GM23248 (cell line): ENCODE measurements at regions not wholly inside any gene's neighbourhood (a gene's known extent, or its start where the extent isn't known, plus 50 kb on each side); places are given as distances from the start of the nearest gene placed in this dataset.

Source experiments
- EZH2 ChIP-seq: fragments of 200-600 bp; sonication (generic); IDR thresholded peaks from 2 replicates; pipeline ENCODE4 v1.6.1; 2018; ENCODE audit warnings: antibody characterized with exemption, mild to moderate bottlenecking; ENCODE audit not compliant: insufficient read depth, poor library complexity, severe bottlenecking
- EZH2phosphoT487 ChIP-seq: fragments of 200-600 bp; sonication (generic); IDR thresholded peaks from 2 replicates; pipeline ENCODE4 v1.6.1; 2018; ENCODE audit warnings: antibody characterized with exemption, moderate library complexity, mild to moderate bottlenecking, low read depth; ENCODE audit not compliant: insufficient read depth

DNA sequence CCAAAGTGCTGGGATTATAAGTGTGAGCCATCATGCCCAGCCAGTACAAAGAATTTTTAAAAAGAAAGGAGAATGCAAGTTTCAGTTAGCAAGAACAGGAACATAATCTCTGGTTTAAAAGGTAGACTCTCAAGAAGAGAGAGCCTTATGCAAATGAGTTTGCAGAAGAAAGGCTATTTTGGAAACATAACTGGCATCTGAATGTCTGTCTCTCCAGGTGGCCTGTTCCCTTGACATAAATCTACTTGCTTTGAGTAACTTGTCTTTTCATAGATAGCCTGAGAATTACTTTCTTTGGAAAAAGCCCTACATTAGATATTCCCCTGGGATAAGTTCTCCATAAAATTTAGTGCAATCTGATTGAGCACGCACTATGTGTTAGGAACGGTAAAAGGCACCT is 109.6 kb downstream of the ICOS start:
- TF ChIP-seq EZH2 (no peak), EZH2phosphoT487 (no peak)
